K562 (cell line): ENCODE measurements at regions not wholly inside any gene's neighbourhood (a gene's known extent, or its start where the extent isn't known, plus 50 kb on each side); places are given as distances from the start of the nearest gene placed in this dataset.

ENCODE experiments used
- EHMT2 ChIP-seq: fragments of 450-650 bp; IDR thresholded peaks from 2 replicates; pipeline ENCODE4 v1.6.1; 2018; ENCODE audit warnings: antibody characterized with exemption
- EZH2 ChIP-seq: IDR thresholded peaks from 2 replicates; pipeline ENCODE4 v1.6.1; 2012; ENCODE audit warnings: low read depth, mild to moderate bottlenecking, inconsistent platforms, low read length, borderline replicate concordance
- HDAC2 ChIP-seq: fragments of 450-650 bp; IDR thresholded peaks from 2 replicates; pipeline ENCODE4 v1.6.1; 2016; ENCODE audit warnings: mild to moderate bottlenecking
- IRF1 ChIP-seq: sonication (generic); formaldehyde crosslinking; IDR thresholded peaks from 2 replicates; pipeline ENCODE4 v1.8.0; 2022; ENCODE audit warnings: missing genetic modification reagents, mild to moderate bottlenecking, borderline replicate concordance
- NFE2 ChIP-seq: IDR thresholded peaks from 2 replicates; pipeline ENCODE4 v1.6.1; 2014; ENCODE audit warnings: antibody characterized with exemption, low read depth
- POLR2A ChIP-seq: fragments of 450-650 bp; conservative IDR thresholded peaks from 2 replicates; pipeline ENCODE4 v1.6.1; 2016
- ZNF384 ChIP-seq: IDR thresholded peaks from 2 replicates; pipeline ENCODE4 v1.6.1; 2012; ENCODE audit warnings: low read depth, low read length, improper control_type of control experiment
- ZNF668 ChIP-seq: fragments of 250-450 bp; sonication (Bioruptor Pico); IDR thresholded peaks from 2 replicates; pipeline ENCODE4 v1.8.0; 2022; ENCODE audit warnings: mild to moderate bottlenecking, inconsistent platforms
- ZNF76 ChIP-seq: fragments of 250-450 bp; sonication (Bioruptor Pico); IDR thresholded peaks from 2 replicates; pipeline ENCODE4 v1.4.0; 2020; ENCODE audit warnings: mild to moderate bottlenecking, moderate library complexity, borderline replicate concordance
- ZNF766 ChIP-seq: fragments of 200-800 bp; sonication (Bioruptor generic); conservative IDR thresholded peaks from 2 replicates; pipeline ENCODE4 v1.6.1; 2016; ENCODE audit warnings: missing genetic modification characterization, missing compliant biosample characterization

- no peak for TF ChIP-seq ZNF76 (CRISPR knock-in tag)
- no peak for TF ChIP-seq EZH2
- TF ChIP-seq POLR2A: no peak
- no peak for TF ChIP-seq NFE2
- TF ChIP-seq ZNF668 (CRISPR knock-in tag): no peak
- no peak for TF ChIP-seq ZNF766 (CRISPR knock-in tag)
- no peak for TF ChIP-seq IRF1 (CRISPR knock-in tag)
- no peak for TF ChIP-seq EHMT2
- no peak for TF ChIP-seq ZNF384
- no peak for TF ChIP-seq HDAC2
Measured at GRCh38 chr20:40188319-40188718, 500.7 kb downstream of the MAFB start.
